IMR-90 (cell line): ENCODE measurements at regions not wholly inside any gene's neighbourhood (a gene's known extent, or its start where the extent isn't known, plus 50 kb on each side); places are given as distances from the start of the nearest gene placed in this dataset.
A peak's percentile ranks its signal among the peaks of the same experiment; 100 is the strongest.

Source experiments
- FOS ChIP-seq: fragments of 150-350 bp; IDR thresholded peaks from 2 replicates; pipeline ENCODE4 v1.6.1; 2016; ENCODE audit warnings: low read depth, low read length
- MAFK ChIP-seq: IDR thresholded peaks from 2 replicates; pipeline ENCODE4 v1.6.1; 2012; ENCODE audit warnings: low read depth, low read length, improper control_type of control experiment
- POLR2A ChIP-seq: IDR thresholded peaks from 2 replicates; pipeline ENCODE4 v1.6.1; 2012; ENCODE audit warnings: mild to moderate bottlenecking, low read depth, low read length
- RFX5 ChIP-seq: IDR thresholded peaks from 2 replicates; pipeline ENCODE4 v1.8.0; 2012; ENCODE audit warnings: low read depth, mild to moderate bottlenecking, low read length, moderate library complexity
- TF ChIP-seq, protein P1 (sequence below): conservative IDR thresholded peaks from 2 replicates; pipeline ENCODE4 v1.5.1; 2012; ENCODE audit warnings: mild to moderate bottlenecking, low read depth, low read length, improper control_type of control experiment

DNA sequence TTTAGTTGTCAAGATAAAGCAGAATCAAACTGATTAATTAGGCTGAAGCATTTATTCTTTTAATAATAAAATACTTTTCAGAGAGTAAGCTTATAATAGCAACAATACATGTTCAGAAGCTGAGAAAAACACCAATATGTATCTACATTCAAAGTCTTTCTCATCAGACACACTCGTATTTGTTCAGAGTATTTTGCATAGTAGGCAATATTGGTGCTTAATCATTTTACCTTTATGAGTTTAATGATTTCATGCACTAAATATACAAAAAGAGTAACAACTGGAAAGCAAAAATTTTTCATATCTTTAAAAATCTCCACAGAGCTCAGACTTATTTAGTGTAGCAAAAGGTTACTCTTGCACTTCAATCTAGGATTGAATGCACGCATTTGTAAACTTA lies 313.9 kb downstream of the ZEB2 start:
- TF ChIP-seq, protein P1, sequence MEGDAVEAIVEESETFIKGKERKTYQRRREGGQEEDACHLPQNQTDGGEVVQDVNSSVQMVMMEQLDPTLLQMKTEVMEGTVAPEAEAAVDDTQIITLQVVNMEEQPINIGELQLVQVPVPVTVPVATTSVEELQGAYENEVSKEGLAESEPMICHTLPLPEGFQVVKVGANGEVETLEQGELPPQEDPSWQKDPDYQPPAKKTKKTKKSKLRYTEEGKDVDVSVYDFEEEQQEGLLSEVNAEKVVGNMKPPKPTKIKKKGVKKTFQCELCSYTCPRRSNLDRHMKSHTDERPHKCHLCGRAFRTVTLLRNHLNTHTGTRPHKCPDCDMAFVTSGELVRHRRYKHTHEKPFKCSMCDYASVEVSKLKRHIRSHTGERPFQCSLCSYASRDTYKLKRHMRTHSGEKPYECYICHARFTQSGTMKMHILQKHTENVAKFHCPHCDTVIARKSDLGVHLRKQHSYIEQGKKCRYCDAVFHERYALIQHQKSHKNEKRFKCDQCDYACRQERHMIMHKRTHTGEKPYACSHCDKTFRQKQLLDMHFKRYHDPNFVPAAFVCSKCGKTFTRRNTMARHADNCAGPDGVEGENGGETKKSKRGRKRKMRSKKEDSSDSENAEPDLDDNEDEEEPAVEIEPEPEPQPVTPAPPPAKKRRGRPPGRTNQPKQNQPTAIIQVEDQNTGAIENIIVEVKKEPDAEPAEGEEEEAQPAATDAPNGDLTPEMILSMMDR, result no peak
- TF ChIP-seq MAFK (peak; percentile 70), FOS (no peak), POLR2A (no peak), RFX5 (no peak)
